ENCODE measurements at regions not wholly inside any gene's neighbourhood (a gene's known extent, or its start where the extent isn't known, plus 50 kb on each side); places are given as distances from the start of the nearest gene placed in this dataset.

DNA sequence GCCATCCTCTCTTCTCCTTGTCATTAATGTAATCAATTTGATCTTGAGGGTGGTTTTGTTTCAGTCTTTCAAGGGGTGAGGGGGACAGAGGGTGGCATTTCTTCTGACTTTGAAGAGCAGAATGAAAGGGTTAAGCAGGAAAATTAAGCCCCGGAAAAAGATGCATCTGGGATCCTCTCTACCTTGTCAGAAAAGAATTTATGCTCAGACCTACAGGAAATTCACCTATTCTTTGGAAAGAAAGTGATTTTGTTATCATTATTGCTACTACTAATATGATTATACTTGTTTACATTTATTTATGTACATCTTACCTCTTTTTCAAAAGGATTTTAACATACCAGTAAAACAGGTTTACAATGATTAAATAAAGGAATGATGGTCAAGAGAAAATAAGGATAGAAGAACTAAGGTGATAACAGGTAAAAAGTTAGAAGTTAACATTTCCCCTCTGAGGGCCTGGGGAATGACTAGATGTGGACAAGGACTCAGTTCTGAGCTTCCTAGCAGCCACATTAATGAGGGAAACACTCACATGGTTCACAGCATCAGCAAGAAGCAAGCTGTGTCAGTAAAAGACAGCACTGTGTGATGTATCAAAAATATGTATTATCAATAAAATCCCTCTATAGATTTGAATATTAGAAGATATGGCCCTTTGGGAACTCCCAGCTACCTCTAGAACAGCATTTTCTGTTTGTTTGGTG lies 151.4 kb downstream of the MYCN start:
- TF ChIP-seq, protein P1, sequence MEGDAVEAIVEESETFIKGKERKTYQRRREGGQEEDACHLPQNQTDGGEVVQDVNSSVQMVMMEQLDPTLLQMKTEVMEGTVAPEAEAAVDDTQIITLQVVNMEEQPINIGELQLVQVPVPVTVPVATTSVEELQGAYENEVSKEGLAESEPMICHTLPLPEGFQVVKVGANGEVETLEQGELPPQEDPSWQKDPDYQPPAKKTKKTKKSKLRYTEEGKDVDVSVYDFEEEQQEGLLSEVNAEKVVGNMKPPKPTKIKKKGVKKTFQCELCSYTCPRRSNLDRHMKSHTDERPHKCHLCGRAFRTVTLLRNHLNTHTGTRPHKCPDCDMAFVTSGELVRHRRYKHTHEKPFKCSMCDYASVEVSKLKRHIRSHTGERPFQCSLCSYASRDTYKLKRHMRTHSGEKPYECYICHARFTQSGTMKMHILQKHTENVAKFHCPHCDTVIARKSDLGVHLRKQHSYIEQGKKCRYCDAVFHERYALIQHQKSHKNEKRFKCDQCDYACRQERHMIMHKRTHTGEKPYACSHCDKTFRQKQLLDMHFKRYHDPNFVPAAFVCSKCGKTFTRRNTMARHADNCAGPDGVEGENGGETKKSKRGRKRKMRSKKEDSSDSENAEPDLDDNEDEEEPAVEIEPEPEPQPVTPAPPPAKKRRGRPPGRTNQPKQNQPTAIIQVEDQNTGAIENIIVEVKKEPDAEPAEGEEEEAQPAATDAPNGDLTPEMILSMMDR (conservative IDR thresholded peaks at IDR 0.05; ENCODE audit: low read depth, low read length): no peak
- no peak for TF ChIP-seq POLR2A (IDR thresholded peaks at IDR 0.05; ENCODE audit: low read depth, low read length)
- TF ChIP-seq FOS (IDR thresholded peaks at IDR 0.05; ENCODE audit: low read depth, low read length): no peak
- no peak for TF ChIP-seq SMC3 (IDR thresholded peaks at IDR 0.05; ENCODE audit: low read depth, low read length)
- TF ChIP-seq, protein P2, sequence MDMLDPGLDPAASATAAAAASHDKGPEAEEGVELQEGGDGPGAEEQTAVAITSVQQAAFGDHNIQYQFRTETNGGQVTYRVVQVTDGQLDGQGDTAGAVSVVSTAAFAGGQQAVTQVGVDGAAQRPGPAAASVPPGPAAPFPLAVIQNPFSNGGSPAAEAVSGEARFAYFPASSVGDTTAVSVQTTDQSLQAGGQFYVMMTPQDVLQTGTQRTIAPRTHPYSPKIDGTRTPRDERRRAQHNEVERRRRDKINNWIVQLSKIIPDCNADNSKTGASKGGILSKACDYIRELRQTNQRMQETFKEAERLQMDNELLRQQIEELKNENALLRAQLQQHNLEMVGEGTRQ (IDR thresholded peaks at IDR 0.05; ENCODE audit: low read depth, low read length): no peak

All from IMR-90 (cell line).